ENCODE measurements at regions not wholly inside any gene's neighbourhood (a gene's known extent, or its start where the extent isn't known, plus 50 kb on each side); places are given as distances from the start of the nearest gene placed in this dataset.

- TF ChIP-seq, protein P1, sequence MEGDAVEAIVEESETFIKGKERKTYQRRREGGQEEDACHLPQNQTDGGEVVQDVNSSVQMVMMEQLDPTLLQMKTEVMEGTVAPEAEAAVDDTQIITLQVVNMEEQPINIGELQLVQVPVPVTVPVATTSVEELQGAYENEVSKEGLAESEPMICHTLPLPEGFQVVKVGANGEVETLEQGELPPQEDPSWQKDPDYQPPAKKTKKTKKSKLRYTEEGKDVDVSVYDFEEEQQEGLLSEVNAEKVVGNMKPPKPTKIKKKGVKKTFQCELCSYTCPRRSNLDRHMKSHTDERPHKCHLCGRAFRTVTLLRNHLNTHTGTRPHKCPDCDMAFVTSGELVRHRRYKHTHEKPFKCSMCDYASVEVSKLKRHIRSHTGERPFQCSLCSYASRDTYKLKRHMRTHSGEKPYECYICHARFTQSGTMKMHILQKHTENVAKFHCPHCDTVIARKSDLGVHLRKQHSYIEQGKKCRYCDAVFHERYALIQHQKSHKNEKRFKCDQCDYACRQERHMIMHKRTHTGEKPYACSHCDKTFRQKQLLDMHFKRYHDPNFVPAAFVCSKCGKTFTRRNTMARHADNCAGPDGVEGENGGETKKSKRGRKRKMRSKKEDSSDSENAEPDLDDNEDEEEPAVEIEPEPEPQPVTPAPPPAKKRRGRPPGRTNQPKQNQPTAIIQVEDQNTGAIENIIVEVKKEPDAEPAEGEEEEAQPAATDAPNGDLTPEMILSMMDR (IDR thresholded peaks at IDR 0.05) = no peak
- no peak for TF ChIP-seq POLR2A (IDR thresholded peaks at IDR 0.05)
Measured at GRCh38 chr7:1369916-1370657, 89.2 kb downstream of the MICALL2 start.

All from adrenal gland (tissue), 5 donors.